ENCODE measurements at regions not wholly inside any gene's neighbourhood (a gene's known extent, or its start where the extent isn't known, plus 50 kb on each side); places are given as distances from the start of the nearest gene placed in this dataset.

DNA sequence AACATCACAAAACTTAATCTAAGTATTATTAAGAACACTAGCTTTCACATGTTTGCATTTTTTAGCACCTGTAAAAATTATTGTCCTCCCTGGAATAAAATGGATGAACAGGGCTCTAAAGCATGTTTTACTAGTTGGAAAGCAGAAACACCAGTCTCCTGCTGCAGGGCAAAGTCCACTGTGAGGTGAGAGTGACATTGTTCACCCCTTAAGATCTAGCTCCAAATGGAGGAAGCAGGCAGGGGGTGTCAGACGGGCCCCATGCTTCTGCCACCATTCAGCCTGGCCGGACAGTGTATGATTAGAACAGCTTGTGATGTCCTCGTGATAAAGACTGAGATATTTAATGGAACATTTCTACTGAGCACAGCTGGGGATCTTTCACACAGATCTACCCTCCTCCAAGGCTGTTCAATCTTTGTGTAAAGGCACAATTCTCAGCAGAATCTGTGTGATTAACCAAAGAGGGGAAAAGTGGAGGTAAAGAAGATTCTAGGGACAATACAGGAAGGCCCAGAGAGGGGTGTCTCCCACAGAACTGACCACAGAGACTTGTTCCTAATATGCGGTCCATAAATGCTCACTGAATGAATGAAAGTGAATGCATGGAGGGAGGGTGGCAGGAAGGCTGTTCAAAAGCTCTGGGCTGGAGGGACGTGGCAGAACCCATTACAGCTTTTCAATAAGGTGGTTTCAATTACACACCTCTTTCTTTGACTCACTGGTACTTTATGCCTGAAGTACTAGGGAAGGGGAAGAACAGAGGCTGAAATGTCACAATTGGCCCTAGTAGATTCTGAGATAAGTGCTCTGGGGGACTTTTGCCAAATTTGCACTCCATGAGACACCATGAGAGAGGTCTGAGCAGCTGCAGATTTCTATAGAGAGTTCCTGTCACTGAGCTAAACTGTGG, 239.1 kb upstream of the ARHGAP20 start:
- BruUV-seq (replicated peaks) = no TSS peak
- ChIA-PET POLR2A (no interaction called here), CTCF (no interaction called here)
- intact Hi-C loops (cut with micrococcal nuclease; ENCODE audit: unreplicated experiment) = no loop called here
- H3K27me3 ChIP-seq (ENCODE audit: control insufficient read depth, insufficient read depth, low read length) = no peaks in the 10 kb centered on the region
- ATAC-seq = no peak
- no peak for DNase-seq (ENCODE audit: low read depth, low spot score)
- in situ Hi-C loops (cut with HindIII; ENCODE audit: low pct_unique_long_range_greater_than_20kb, low sequenced_read_pairs) = no loop called here
- TF ChIP-seq, protein P1, sequence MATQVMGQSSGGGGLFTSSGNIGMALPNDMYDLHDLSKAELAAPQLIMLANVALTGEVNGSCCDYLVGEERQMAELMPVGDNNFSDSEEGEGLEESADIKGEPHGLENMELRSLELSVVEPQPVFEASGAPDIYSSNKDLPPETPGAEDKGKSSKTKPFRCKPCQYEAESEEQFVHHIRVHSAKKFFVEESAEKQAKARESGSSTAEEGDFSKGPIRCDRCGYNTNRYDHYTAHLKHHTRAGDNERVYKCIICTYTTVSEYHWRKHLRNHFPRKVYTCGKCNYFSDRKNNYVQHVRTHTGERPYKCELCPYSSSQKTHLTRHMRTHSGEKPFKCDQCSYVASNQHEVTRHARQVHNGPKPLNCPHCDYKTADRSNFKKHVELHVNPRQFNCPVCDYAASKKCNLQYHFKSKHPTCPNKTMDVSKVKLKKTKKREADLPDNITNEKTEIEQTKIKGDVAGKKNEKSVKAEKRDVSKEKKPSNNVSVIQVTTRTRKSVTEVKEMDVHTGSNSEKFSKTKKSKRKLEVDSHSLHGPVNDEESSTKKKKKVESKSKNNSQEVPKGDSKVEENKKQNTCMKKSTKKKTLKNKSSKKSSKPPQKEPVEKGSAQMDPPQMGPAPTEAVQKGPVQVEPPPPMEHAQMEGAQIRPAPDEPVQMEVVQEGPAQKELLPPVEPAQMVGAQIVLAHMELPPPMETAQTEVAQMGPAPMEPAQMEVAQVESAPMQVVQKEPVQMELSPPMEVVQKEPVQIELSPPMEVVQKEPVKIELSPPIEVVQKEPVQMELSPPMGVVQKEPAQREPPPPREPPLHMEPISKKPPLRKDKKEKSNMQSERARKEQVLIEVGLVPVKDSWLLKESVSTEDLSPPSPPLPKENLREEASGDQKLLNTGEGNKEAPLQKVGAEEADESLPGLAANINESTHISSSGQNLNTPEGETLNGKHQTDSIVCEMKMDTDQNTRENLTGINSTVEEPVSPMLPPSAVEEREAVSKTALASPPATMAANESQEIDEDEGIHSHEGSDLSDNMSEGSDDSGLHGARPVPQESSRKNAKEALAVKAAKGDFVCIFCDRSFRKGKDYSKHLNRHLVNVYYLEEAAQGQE (IDR thresholded peaks at IDR 0.05; ENCODE audit: insufficient read depth in 1 of 2, low read depth in 2 of 2, low read length in 1 of 2) = no peak
- TF ChIP-seq POLR2AphosphoS5 (IDR thresholded peaks at IDR 0.05; ENCODE audit: low read depth, low read length) (no peak), TCF7L2 (IDR thresholded peaks at IDR 0.05; ENCODE audit: low read depth, low read length) (no peak), SIN3A (IDR thresholded peaks at IDR 0.05; ENCODE audit: borderline replicate concordance, insufficient read depth, low read depth, low read length) (no peak)
- TF ChIP-seq, protein P2, sequence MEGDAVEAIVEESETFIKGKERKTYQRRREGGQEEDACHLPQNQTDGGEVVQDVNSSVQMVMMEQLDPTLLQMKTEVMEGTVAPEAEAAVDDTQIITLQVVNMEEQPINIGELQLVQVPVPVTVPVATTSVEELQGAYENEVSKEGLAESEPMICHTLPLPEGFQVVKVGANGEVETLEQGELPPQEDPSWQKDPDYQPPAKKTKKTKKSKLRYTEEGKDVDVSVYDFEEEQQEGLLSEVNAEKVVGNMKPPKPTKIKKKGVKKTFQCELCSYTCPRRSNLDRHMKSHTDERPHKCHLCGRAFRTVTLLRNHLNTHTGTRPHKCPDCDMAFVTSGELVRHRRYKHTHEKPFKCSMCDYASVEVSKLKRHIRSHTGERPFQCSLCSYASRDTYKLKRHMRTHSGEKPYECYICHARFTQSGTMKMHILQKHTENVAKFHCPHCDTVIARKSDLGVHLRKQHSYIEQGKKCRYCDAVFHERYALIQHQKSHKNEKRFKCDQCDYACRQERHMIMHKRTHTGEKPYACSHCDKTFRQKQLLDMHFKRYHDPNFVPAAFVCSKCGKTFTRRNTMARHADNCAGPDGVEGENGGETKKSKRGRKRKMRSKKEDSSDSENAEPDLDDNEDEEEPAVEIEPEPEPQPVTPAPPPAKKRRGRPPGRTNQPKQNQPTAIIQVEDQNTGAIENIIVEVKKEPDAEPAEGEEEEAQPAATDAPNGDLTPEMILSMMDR (IDR thresholded peaks at IDR 0.05) = no peak
- H3K27ac ChIP-seq (ENCODE audit: low read length) = no peak overlapping the region
- no peaks in the 10 kb centered on the region for H3K36me3 ChIP-seq (ENCODE audit: control insufficient read depth, insufficient read depth, low read length)
- no peaks in the 10 kb centered on the region for H3K9me3 ChIP-seq (ENCODE audit: control insufficient read depth, insufficient read depth, low read depth, low read length)
- H3K4me1 ChIP-seq (ENCODE audit: control insufficient read depth, insufficient read depth, low read length) = no peaks in the 10 kb centered on the region
- H3K4me3 ChIP-seq (ENCODE audit: low read depth in 2 of 2, low read length in 2 of 2) = no peak overlapping the region

DNA sequence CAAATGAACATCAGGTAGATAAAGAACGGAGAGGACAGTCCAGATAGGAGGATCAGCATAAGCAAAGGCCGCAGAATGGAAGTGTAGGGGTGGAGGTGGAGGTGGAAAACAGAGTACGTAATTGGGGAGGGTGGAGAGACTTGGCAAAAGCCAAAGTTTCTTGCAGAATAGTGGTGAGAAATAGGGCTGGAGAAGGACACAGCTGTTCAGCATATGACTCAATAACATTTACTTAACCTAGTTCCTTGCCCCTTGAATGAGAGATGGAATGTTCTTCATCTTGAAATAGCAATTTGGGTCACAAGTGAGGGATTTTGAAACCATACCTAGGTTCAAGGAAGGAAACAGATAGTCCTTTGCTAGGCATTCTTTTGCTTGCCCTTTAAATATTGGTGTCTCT, 235.9 kb upstream of the ARHGAP20 start:
- Histone ChIP-seq H3K4me3 (ENCODE audit: low read depth in 2 of 2, low read length in 2 of 2) (no peak overlapping the region), H3K27me3 (ENCODE audit: control insufficient read depth, insufficient read depth, low read length) (no peaks in the 10 kb centered on the region), H3K36me3 (ENCODE audit: control insufficient read depth, insufficient read depth, low read length) (no peaks in the 10 kb centered on the region), H3K4me1 (ENCODE audit: control insufficient read depth, insufficient read depth, low read length) (no peaks in the 10 kb centered on the region), H3K9me3 (ENCODE audit: control insufficient read depth, insufficient read depth, low read depth, low read length) (no peaks in the 10 kb centered on the region), H3K27ac (ENCODE audit: low read length) (no peak overlapping the region)
- no TSS peak for BruUV-seq (replicated peaks)
- ChIA-PET CTCF (no interaction called here), POLR2A (no interaction called here)
- DNase-seq (ENCODE audit: low read depth, low spot score) (no peak), ATAC-seq (no peak)
- intact Hi-C loops (cut with micrococcal nuclease; ENCODE audit: unreplicated experiment) (no loop called here), in situ Hi-C loops (cut with HindIII; ENCODE audit: low pct_unique_long_range_greater_than_20kb, low sequenced_read_pairs) (no loop called here)
- TF ChIP-seq, protein P1 (IDR thresholded peaks at IDR 0.05; ENCODE audit: insufficient read depth in 1 of 2, low read depth in 2 of 2, low read length in 1 of 2) = no peak
- TF ChIP-seq SIN3A (IDR thresholded peaks at IDR 0.05; ENCODE audit: borderline replicate concordance, insufficient read depth, low read depth, low read length) (no peak), POLR2AphosphoS5 (IDR thresholded peaks at IDR 0.05; ENCODE audit: low read depth, low read length) (no peak), TCF7L2 (IDR thresholded peaks at IDR 0.05; ENCODE audit: low read depth, low read length) (no peak)
- TF ChIP-seq, protein P2 (IDR thresholded peaks at IDR 0.05) = no peak
